A673 (cell line): ENCODE measurements at regions not wholly inside any gene's neighbourhood (a gene's known extent, or its start where the extent isn't known, plus 50 kb on each side); places are given as distances from the start of the nearest gene placed in this dataset.

Source experiments
- BruUV-seq: library from RNA; stranded (reverse); fragments of 400-500 nt; replicated peaks from 2 replicates; lab custom pipeline; 2021; lab: Mats Ljungman, UMichigan
- CTCF ChIA-PET: fragments of 300-600 bp; sonication (Branson Sonifier 250); formaldehyde crosslinking; loops from one replicate; lab custom pipeline; 2022; ENCODE audit warnings: antibody characterized with exemption; lab: Charles Lee
- POLR2A ChIA-PET: fragments of 300-600 bp; sonication (Branson Sonifier 250); formaldehyde crosslinking; loops from one replicate; lab custom pipeline; 2022; ENCODE audit warnings: antibody characterized with exemption; ENCODE audit not compliant: low non-redundant PET; lab: Charles Lee
- DNase-seq: peaks from one replicate; pipeline ENCODE4 v3.0.0-alpha.2; 2015; ENCODE audit warnings: low spot score
- H3K27ac ChIP-seq: fragments of 200-600 bp; sonication (generic); 2 replicates; pipeline ENCODE4 v1.5.1; 2016; ENCODE audit warnings: mixed run types, low read depth, mild to moderate bottlenecking, mixed read lengths, antibody characterized with exemption, low read length; ENCODE audit not compliant: poor library complexity, severe bottlenecking
- H3K27me3 ChIP-seq: fragments of 200-600 bp; sonication (generic); replicated peaks from 2 replicates; pipeline ENCODE4 v1.6.1; 2017; ENCODE audit warnings: mixed run types, low read depth, mild to moderate bottlenecking, mixed read lengths, antibody characterized with exemption, low read length; ENCODE audit not compliant: insufficient read depth, poor library complexity
- H3K36me3 ChIP-seq: fragments of 200-600 bp; sonication (generic); 2 replicates; pipeline ENCODE4 v1.6.1; 2016; ENCODE audit warnings: mixed run types, mild to moderate bottlenecking, mixed read lengths, antibody characterized with exemption, low read length; ENCODE audit not compliant: insufficient read depth, poor library complexity, severe bottlenecking
- H3K4me1 ChIP-seq: fragments of 200-600 bp; sonication (generic); 2 replicates; pipeline ENCODE4 v1.6.1; 2017; ENCODE audit warnings: mixed run types, mild to moderate bottlenecking, mixed read lengths, antibody characterized with exemption, low read length; ENCODE audit not compliant: insufficient read depth, poor library complexity, severe bottlenecking
- H3K4me3 ChIP-seq: fragments of 200-600 bp; sonication (generic); 2 replicates; pipeline ENCODE4 v1.5.1; 2016; ENCODE audit warnings: low read depth, mixed run types, mild to moderate bottlenecking, mixed read lengths, low read length; ENCODE audit not compliant: poor library complexity, severe bottlenecking
- H3K9me3 ChIP-seq: fragments of 200-600 bp; sonication (generic); 2 replicates; pipeline ENCODE4 v1.6.1; 2016; ENCODE audit warnings: mixed run types, low read depth, mild to moderate bottlenecking, mixed read lengths, antibody characterized with exemption, low read length; ENCODE audit not compliant: poor library complexity, severe bottlenecking
- CTCF ChIP-seq: fragments of 300-800, 200-600 bp; sonication (generic); conservative IDR thresholded peaks from 2 replicates; pipeline ENCODE4 v1.5.1; 2017; ENCODE audit warnings: low read depth, mild to moderate bottlenecking, antibody characterized with exemption, low read length, moderate library complexity, mixed read lengths
- EZH2 ChIP-seq: fragments of 200-600 bp; sonication (generic); IDR thresholded peaks from 2 replicates; pipeline ENCODE4 v1.6.1; 2017; ENCODE audit warnings: borderline replicate concordance, low read depth, mild to moderate bottlenecking, mixed read lengths, antibody characterized with exemption, low read length; ENCODE audit not compliant: poor library complexity, severe bottlenecking
- intact Hi-C: fragments of 100-400 bp; cut with micrococcal nuclease; formaldehyde crosslinking; loops from one replicate; pipeline ENCODE4 v1.10.0; 2022; ENCODE audit not compliant: unreplicated experiment

- no peaks in the 10 kb centered on the region for H3K27me3 ChIP-seq
- H3K9me3 ChIP-seq = no peaks in the 10 kb centered on the region
- intact Hi-C loops = no loop called here
- POLR2A ChIA-PET = no interaction called here
- BruUV-seq = no TSS peak
- H3K4me3 ChIP-seq = no peak overlapping the region
- no peaks in the 10 kb centered on the region for H3K4me1 ChIP-seq
- no peak overlapping the region for H3K27ac ChIP-seq
- TF ChIP-seq EZH2 (no peak), CTCF (0 out of 2 replicates have a peak, but pooled peaks have one; percentile 19)
- CTCF ChIA-PET = no interaction called here
- peak; percentile 21 for DNase-seq
- no peaks in the 10 kb centered on the region for H3K36me3 ChIP-seq
Observed at GRCh38 chr3:104392327-104392726, 974.4 kb upstream of the ALCAM start.

- no peaks in the 10 kb centered on the region for H3K27me3 ChIP-seq
- H3K4me1 ChIP-seq = no peaks in the 10 kb centered on the region
- intact Hi-C loops = no loop called here
- no peak overlapping the region for H3K4me3 ChIP-seq
- ChIA-PET CTCF (no interaction called here), POLR2A (no interaction called here)
- DNase-seq = no peak
- no TSS peak for BruUV-seq
- no peaks in the 10 kb centered on the region for H3K36me3 ChIP-seq
- TF ChIP-seq EZH2 = no peak
- TF ChIP-seq CTCF = no peak
- no peaks in the 10 kb centered on the region for H3K9me3 ChIP-seq
- H3K27ac ChIP-seq = no peak overlapping the region
Observed at GRCh38 chr3:104396974-104397669, 969.6 kb upstream of the ALCAM start.

GRCh38 chr3:104397713-104398112, 969.0 kb upstream of the ALCAM start:
- no TSS peak for BruUV-seq
- POLR2A ChIA-PET = no interaction called here
- CTCF ChIA-PET = no interaction called here
- intact Hi-C loops = no loop called here
- Histone ChIP-seq H3K4me1 (no peaks in the 10 kb centered on the region), H3K36me3 (no peaks in the 10 kb centered on the region), H3K9me3 (no peaks in the 10 kb centered on the region), H3K4me3 (no peak overlapping the region), H3K27me3 (no peaks in the 10 kb centered on the region), H3K27ac (no peak overlapping the region)
- TF ChIP-seq CTCF (no peak), EZH2 (no peak)
- DNase-seq = no peak
